ENCODE measurements at regions not wholly inside any gene's neighbourhood (a gene's known extent, or its start where the extent isn't known, plus 50 kb on each side); places are given as distances from the start of the nearest gene placed in this dataset.
"Not testable (repeated sequence)": the region's sequence is repeated elsewhere in the genome, so short reads cannot be mapped to it uniquely, and the experiment has no call there.

- intact Hi-C loops (cut with micrococcal nuclease); DNase-seq: not testable (repeated sequence)
- ATAC-seq: peak; percentile 16
Observed at GRCh38 chr7:128561116-128561722, 84.7 kb downstream of the METTL2B start.

DNA sequence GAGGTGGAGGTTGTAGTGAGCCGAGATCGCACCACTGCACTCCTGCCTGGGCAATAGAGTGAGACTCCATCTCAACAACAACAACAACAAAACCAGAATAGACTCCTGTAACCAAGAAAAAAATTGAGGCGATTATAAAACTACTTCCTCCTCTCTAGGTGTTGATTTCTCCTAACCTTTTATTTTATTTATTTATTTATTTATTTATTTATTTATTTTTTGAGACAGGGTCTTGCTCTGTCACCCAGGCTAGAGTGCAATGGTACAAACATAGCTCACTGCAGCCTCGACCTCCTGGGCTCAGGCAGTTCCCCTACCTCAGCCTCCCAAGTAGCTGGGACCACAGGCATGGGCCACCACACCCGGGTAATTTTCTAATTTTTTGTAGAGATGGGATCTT is 86.2 kb downstream of the METTL2B start:
- DNase-seq; intact Hi-C loops (cut with micrococcal nuclease); ATAC-seq: not testable (repeated sequence)

DNA sequence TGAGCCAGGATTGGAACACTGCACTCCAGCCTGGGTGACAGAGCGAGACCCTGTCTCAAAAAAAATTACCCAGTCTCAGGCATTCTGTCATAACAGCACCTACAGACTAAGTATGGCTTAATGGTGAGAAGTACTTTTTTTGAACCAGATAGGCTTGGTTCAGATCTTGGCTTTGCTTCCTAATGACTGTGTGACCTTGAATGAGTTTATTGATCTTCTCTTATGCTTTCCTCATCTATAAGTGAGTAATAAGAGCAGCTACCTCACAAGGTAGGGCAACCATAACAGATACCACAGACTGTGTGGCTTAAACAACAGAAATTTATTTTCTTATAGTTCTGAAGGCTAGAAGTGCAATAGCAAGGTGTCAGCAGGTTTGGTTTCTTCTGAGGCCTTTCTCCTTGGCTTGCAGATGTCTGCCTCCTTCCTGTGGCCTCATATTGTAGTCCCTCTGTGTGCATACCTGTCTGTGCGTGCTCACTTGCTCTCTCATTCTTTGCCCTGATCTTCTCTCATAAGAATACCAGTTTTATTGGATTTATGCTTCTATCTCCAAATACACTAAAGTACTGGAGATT is 87.7 kb downstream of the METTL2B start:
- ATAC-seq; intact Hi-C loops (cut with micrococcal nuclease); DNase-seq: not testable (repeated sequence)

- DNase-seq; ATAC-seq; intact Hi-C loops (cut with micrococcal nuclease): not testable (repeated sequence)
Observed at GRCh38 chr7:128564932-128565864, 88.7 kb downstream of the METTL2B start.

DNA sequence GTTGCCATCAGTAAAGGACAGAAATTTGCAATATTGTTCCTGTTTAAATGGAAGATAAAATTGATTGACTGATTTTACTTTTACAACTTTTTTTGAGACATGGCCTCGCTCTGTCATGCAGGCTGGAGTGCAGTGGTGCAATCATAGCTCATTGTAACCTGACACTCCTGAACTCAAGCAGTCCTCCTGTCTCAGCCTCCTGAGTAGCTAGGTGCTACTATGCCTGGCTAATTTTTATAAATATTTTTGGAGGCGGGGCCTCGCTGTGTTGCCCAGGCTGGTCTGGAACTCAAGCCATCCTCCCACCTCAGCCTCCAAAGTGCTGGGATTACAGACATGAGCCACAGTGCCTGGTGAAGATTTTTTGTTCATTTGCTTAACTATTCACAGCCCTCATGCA is 96.8 kb upstream of the GARIN1A start:
- ATAC-seq; intact Hi-C loops (cut with micrococcal nuclease); DNase-seq: not testable (repeated sequence)

DNA sequence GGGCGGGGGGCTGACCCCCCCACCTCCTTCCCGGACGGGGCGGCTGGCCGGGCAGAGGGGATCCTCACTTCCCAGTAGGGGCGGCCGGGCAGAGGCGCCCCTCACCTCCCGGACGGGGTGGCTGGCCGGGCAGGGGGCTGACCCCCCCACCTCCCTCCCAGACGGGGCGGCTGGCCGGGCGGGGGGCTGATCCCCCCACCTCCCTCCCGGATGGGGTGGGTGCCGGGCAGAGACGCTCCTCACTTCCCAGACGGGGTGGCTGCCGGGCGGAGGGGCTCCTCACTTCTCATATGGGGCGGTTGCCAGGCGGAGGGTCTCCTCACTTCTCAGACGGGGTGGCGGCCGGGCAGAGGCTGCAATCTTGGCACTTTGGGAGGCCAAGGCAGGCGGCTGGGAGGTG is 95.1 kb upstream of the GARIN1A start:
- intact Hi-C loops (cut with micrococcal nuclease); DNase-seq; ATAC-seq: not testable (repeated sequence)

DNA sequence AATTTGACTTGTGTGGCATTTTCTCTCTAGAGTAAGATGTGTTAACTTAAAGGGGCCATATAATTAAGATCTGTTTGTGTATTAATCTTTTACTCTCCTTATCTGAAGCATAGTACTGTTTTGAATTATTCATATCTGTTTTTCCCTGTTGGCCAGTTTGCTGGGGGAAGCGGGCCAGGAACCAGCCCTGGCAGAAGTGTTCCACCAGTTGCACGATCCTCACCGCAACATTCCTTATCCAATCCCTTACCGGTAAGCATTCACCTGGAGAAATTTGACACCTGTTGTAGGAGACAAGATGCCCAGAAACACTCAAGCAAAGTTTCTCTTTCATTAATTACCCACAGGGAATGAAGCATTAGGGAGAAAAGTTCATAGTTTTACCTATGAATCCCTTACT is 92.2 kb upstream of the GARIN1A start:
- DNase-seq; ATAC-seq; intact Hi-C loops (cut with micrococcal nuclease): not testable (repeated sequence)

- DNase-seq; ATAC-seq; intact Hi-C loops (cut with micrococcal nuclease): not testable (repeated sequence)
Observed at GRCh38 chr7:128581100-128581499, 91.0 kb upstream of the GARIN1A start.

DNA sequence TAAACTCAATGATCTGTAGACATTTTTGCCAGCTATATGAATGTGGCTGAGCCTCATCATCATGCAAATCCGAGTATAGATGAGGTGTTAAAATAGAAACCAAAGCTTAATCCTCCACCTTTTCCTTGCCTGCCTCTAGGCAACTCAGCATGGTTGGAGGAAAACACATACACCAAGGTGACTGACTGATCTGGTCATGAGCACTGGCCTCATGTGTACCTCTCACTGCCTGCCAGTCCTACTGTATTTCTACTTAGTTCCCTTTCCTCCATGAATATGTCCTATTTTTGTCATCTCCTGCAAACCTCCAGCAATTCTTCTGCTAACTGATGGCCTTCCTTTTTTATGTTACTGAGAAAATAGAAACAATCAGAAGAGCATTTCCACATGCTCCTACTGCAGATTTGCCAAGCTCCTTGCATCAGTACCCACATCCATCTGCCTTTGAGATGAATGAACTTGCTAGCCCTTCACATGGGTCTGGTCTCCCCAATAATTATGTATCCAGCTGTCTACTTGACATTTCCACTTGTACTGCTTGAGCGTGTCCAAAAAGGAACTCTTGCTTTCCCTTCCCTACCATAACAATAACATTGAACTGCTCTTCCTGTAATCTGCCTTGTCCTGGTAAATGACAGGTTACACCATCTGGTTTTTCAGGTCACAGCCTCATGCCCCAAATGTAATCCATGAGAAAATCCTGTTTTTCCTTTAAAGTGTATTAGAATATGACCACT is 90.1 kb upstream of the GARIN1A start:
- DNase-seq; intact Hi-C loops (cut with micrococcal nuclease): not testable (repeated sequence)
- ATAC-seq: peak; percentile 43

GRCh38 chr7:128586715-128587114 is 85.4 kb upstream of the GARIN1A start:
- intact Hi-C loops (cut with micrococcal nuclease); DNase-seq; ATAC-seq: not testable (repeated sequence)

- ATAC-seq: peak; percentile 45
- intact Hi-C loops (cut with micrococcal nuclease): no loop called here
- no peak for DNase-seq
Observed at GRCh38 chr7:128591705-128592104, 80.4 kb upstream of the GARIN1A start.

DNA sequence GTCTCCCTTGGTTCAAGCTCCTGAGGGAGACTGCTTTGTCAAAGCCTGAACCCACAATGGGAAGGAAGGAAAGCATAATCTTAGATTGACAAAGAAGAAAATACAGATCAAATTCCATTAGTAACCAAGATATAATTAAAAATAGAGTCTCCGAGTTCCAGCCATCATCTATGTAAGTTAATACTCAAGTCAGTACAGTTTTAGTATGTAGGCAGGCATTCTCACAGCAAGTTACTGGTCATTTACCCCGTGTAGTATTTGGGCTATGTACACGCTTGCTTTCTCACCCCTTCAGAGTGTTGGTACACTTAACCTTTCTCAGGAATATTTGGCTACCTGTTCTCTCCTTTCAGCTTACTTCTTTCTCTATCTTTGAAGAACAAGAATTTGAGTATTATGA is 79.9 kb upstream of the GARIN1A start:
- DNase-seq; intact Hi-C loops (cut with micrococcal nuclease); ATAC-seq: not testable (repeated sequence)

GRCh38 chr7:128594061-128594460 is 78.0 kb upstream of the GARIN1A start:
- ATAC-seq; DNase-seq; intact Hi-C loops (cut with micrococcal nuclease): not testable (repeated sequence)

- ATAC-seq; DNase-seq; intact Hi-C loops (cut with micrococcal nuclease): not testable (repeated sequence)
Observed at GRCh38 chr7:128596336-128597128, 75.6 kb upstream of the GARIN1A start.

GRCh38 chr7:128598946-128599345 is 73.1 kb upstream of the GARIN1A start:
- intact Hi-C loops (cut with micrococcal nuclease); DNase-seq: not testable (repeated sequence)
- ATAC-seq: peak; percentile 24

GRCh38 chr7:128608678-128609421 is 63.2 kb upstream of the GARIN1A start:
- ATAC-seq: peak; percentile 81
- DNase-seq; intact Hi-C loops (cut with micrococcal nuclease): not testable (repeated sequence)

- ATAC-seq; intact Hi-C loops (cut with micrococcal nuclease); DNase-seq: not testable (repeated sequence)
Observed at GRCh38 chr7:128613366-128613765, 58.7 kb upstream of the GARIN1A start.

All from left ventricle myocardium superior (tissue), 1 donor.